Endodermal cell (in vitro differentiated cells): ENCODE measurements at regions not wholly inside any gene's neighbourhood (a gene's known extent, or its start where the extent isn't known, plus 50 kb on each side); places are given as distances from the start of the nearest gene placed in this dataset.
"Not testable (repeated sequence)": the region's sequence is repeated elsewhere in the genome, so short reads cannot be mapped to it uniquely, and the experiment has no call there.

Experiments
- DNase-seq: peaks from one replicate; pipeline ENCODE4 v3.0.0-alpha.2; 2017
- H3K27ac ChIP-seq: 2 replicates; pipeline ENCODE4 v1.5.1; 2013; ENCODE audit warnings: mild to moderate bottlenecking, low read depth, low read length, moderate library complexity
- H3K27me3 ChIP-seq: 2 replicates; pipeline ENCODE4 v1.6.1; 2013; ENCODE audit warnings: mild to moderate bottlenecking, low read length, moderate library complexity; ENCODE audit not compliant: insufficient read depth, control insufficient read depth, poor library complexity, severe bottlenecking
- H3K36me3 ChIP-seq: 2 replicates; pipeline ENCODE4 v1.7.0; 2013; ENCODE audit warnings: mild to moderate bottlenecking, low read length, moderate library complexity; ENCODE audit not compliant: control insufficient read depth, insufficient read depth
- H3K4me1 ChIP-seq: one replicate; pipeline ENCODE4 v1.7.0; 2013; ENCODE audit warnings: low read length; ENCODE audit not compliant: control insufficient read depth, insufficient read depth
- H3K4me3 ChIP-seq: 2 replicates; pipeline ENCODE4 v1.5.1; 2013; ENCODE audit warnings: mild to moderate bottlenecking, low read length, moderate library complexity
- H3K9ac ChIP-seq: 2 replicates; pipeline ENCODE4 v1.6.1; 2013; ENCODE audit warnings: mild to moderate bottlenecking, low read length, moderate library complexity; ENCODE audit not compliant: poor library complexity, severe bottlenecking; ENCODE audit errors: extremely low read depth
- H3K9me3 ChIP-seq: 2 replicates; pipeline ENCODE4 v1.6.1; 2013; ENCODE audit warnings: mild to moderate bottlenecking, low read length, moderate library complexity; ENCODE audit not compliant: control insufficient read depth
- H3K27ac Mint-ChIP-seq: 2 replicates; pipeline ENCODE4 v1.8.0; 2020; ENCODE audit warnings: mixed read lengths
- H3K27me3 Mint-ChIP-seq: 2 replicates; pipeline ENCODE4 v1.8.0; 2021; ENCODE audit warnings: mild to moderate bottlenecking, mixed read lengths; ENCODE audit not compliant: insufficient read depth
- H3K36me3 Mint-ChIP-seq: 2 replicates; pipeline ENCODE4 v1.8.0; 2020; ENCODE audit warnings: low read depth, mixed read lengths
- H3K4me1 Mint-ChIP-seq: 2 replicates; pipeline ENCODE4 v1.8.0; 2020; ENCODE audit warnings: mixed read lengths
- H3K4me3 Mint-ChIP-seq: 2 replicates; pipeline ENCODE4 v1.8.0; 2020; ENCODE audit warnings: mild to moderate bottlenecking, moderate library complexity, mixed read lengths
- H3K9me3 Mint-ChIP-seq: 2 replicates; pipeline ENCODE4 v1.8.0; 2020; ENCODE audit warnings: mild to moderate bottlenecking, mixed read lengths
- CTCF ChIP-seq: fragments of 200-600 bp; sonication (generic); conservative IDR thresholded peaks from 2 replicates; pipeline ENCODE4 v1.5.0; 2021; ENCODE audit warnings: antibody characterized with exemption, mild to moderate bottlenecking
- WGBS, 2 experiments: methylation state at CpG; one replicate each; pipeline versions ENCODE4 v1.1.5 to v1.1.7; 2013; ENCODE audit warnings: missing lambda C conversion rate in 2 of 2, mixed read lengths in 1 of 2; ENCODE audit not compliant: insufficient coverage in 1 of 2, insufficient read length in 1 of 2; 5-methylcytosine and 5-hydroxymethylcytosine counted together

- TF ChIP-seq CTCF: no peak
- Histone ChIP-seq H3K4me3 (no peak overlapping the region), H3K9ac (no peak overlapping the region), H3K27me3 (no peaks in the 10 kb centered on the region), H3K27ac (no peak overlapping the region), H3K9me3 (peaks cover 8% of the 10 kb centered on the region), H3K4me1 (no peaks in the 10 kb centered on the region), H3K36me3 (no peaks in the 10 kb centered on the region)
- H3K9me3 Mint-ChIP-seq: no peaks in the 10 kb centered on the region
- WGBS, 2 experiments: 89 to 96% methylated on average over 3 of the region's 3 CpGs
- H3K4me3 Mint-ChIP-seq: no peak overlapping the region
- no peak for DNase-seq
- H3K27me3 Mint-ChIP-seq: peaks cover 1% of the 10 kb centered on the region
- H3K4me1 Mint-ChIP-seq: peaks cover 2% of the 10 kb centered on the region
- no peaks in the 10 kb centered on the region for H3K36me3 Mint-ChIP-seq
- H3K27ac Mint-ChIP-seq: no peak overlapping the region
These were observed 58.2 kb upstream of the RBM47 start for GRCh38 chr4:40687676-40688389.

GRCh38 chr4:40688446-40689095 is 58.9 kb upstream of the RBM47 start:
- Mint-ChIP-seq H3K27me3 (peaks cover 1% of the 10 kb centered on the region), H3K27ac (no peak overlapping the region), H3K4me3 (no peak overlapping the region), H3K36me3 (no peaks in the 10 kb centered on the region), H3K4me1 (peaks cover 2% of the 10 kb centered on the region), H3K9me3 (no peaks in the 10 kb centered on the region)
- Histone ChIP-seq H3K27me3 (no peaks in the 10 kb centered on the region), H3K4me3 (no peak overlapping the region), H3K27ac (no peak overlapping the region), H3K36me3 (no peaks in the 10 kb centered on the region), H3K4me1 (no peaks in the 10 kb centered on the region), H3K9ac (no peak overlapping the region), H3K9me3 (peaks cover 8% of the 10 kb centered on the region)
- 97% methylated on average over 5 to 6 of the region's 6 CpGs for WGBS, 2 experiments
- no peak for TF ChIP-seq CTCF
- DNase-seq: no peak

GRCh38 chr4:40693946-40694345 is 55.8 kb upstream of the NSUN7 start:
- H3K9me3 ChIP-seq: peaks cover 8% of the 10 kb centered on the region
- H3K9me3 Mint-ChIP-seq: no peaks in the 10 kb centered on the region
- no peak for DNase-seq
- no peak overlapping the region for H3K9ac ChIP-seq
- no peak overlapping the region for H3K4me3 Mint-ChIP-seq
- H3K36me3 Mint-ChIP-seq: no peaks in the 10 kb centered on the region
- H3K4me1 ChIP-seq: no peaks in the 10 kb centered on the region
- H3K27ac Mint-ChIP-seq: no peak overlapping the region
- H3K4me1 Mint-ChIP-seq: peaks cover 11% of the 10 kb centered on the region
- H3K27ac ChIP-seq: no peak overlapping the region
- H3K4me3 ChIP-seq: no peak overlapping the region
- no peak for TF ChIP-seq CTCF
- H3K27me3 Mint-ChIP-seq: peaks cover 1% of the 10 kb centered on the region
- H3K36me3 ChIP-seq: no peaks in the 10 kb centered on the region
- H3K27me3 ChIP-seq: no peaks in the 10 kb centered on the region
- 33 to 43% methylated on average over 1 of the region's 1 CpG for WGBS, 2 experiments

- not testable (repeated sequence) for H3K27ac Mint-ChIP-seq, H3K4me3 ChIP-seq, H3K9me3 ChIP-seq, H3K36me3 Mint-ChIP-seq, H3K27ac ChIP-seq, H3K27me3 Mint-ChIP-seq, H3K9ac ChIP-seq, H3K9me3 Mint-ChIP-seq, H3K4me3 Mint-ChIP-seq, H3K4me1 ChIP-seq, DNase-seq, H3K36me3 ChIP-seq, H3K27me3 ChIP-seq
- peaks cover 11% of the 10 kb centered on the region for H3K4me1 Mint-ChIP-seq
- WGBS, 2 experiments: 94 to 100% methylated on average over 4 to 6 of the region's 6 CpGs
These were observed 52.3 kb upstream of the NSUN7 start for GRCh38 chr4:40697476-40697875.
